AG09319 (cell line): ENCODE measurements at regions not wholly inside any gene's neighbourhood (a gene's known extent, or its start where the extent isn't known, plus 50 kb on each side); places are given as distances from the start of the nearest gene placed in this dataset.

Experiments used
- DNase-seq: peaks from one replicate; pipeline ENCODE4 v3.0.0-alpha.2; 2010; ENCODE audit warnings: low read depth; ENCODE audit errors: extremely low read depth
- CTCF ChIP-seq: IDR thresholded peaks from 2 replicates; pipeline ENCODE4 v1.5.1; 2011; ENCODE audit warnings: low read depth, mild to moderate bottlenecking, inconsistent platforms, low read length, moderate library complexity

GRCh38 chr1:229139331-229140118, 131.4 kb upstream of the RAB4A start:
- TF ChIP-seq CTCF, result no peak
- no peak for DNase-seq

GRCh38 chr1:229140119-229140396, 130.9 kb upstream of the RAB4A start:
- DNase-seq, result no peak
- no peak for TF ChIP-seq CTCF

GRCh38 chr1:229141271-229141670, 129.6 kb upstream of the RAB4A start:
- TF ChIP-seq CTCF, result no peak
- no peak for DNase-seq

- no peak for DNase-seq
- TF ChIP-seq CTCF, result no peak
Observed at GRCh38 chr1:229141689-229142377, 129.1 kb upstream of the RAB4A start.

- no peak for TF ChIP-seq CTCF
- DNase-seq, result no peak
Observed at GRCh38 chr1:229142471-229142870, 128.4 kb upstream of the RAB4A start.

- no peak for DNase-seq
- TF ChIP-seq CTCF, result no peak
Observed at GRCh38 chr1:229146647-229147046, 124.3 kb upstream of the RAB4A start.

- no peak for DNase-seq
- TF ChIP-seq CTCF, result no peak
Observed at GRCh38 chr1:229147072-229147471, 123.8 kb upstream of the RAB4A start.
